K562 (cell line): ENCODE measurements at regions not wholly inside any gene's neighbourhood (a gene's known extent, or its start where the extent isn't known, plus 50 kb on each side); places are given as distances from the start of the nearest gene placed in this dataset.

ENCODE experiments used
- KDM5B ChIP-seq: fragments of 200-600 bp; sonication (generic); IDR thresholded peaks from 2 replicates; pipeline ENCODE4 v1.6.1; 2012; ENCODE audit warnings: low read depth, mild to moderate bottlenecking, moderate library complexity, low read length, control low read depth, inconsistent platforms; ENCODE audit not compliant: insufficient replicate concordance
- NFXL1 ChIP-seq: fragments of 450-650 bp; formaldehyde crosslinking; IDR thresholded peaks from 2 replicates; pipeline ENCODE4 v1.4.0; 2021; ENCODE audit warnings: mild to moderate bottlenecking
- PHF8 ChIP-seq: fragments of 200-600 bp; sonication (generic); IDR thresholded peaks from 2 replicates; pipeline ENCODE4 v1.6.1; 2012; ENCODE audit warnings: mixed run types, mild to moderate bottlenecking, inconsistent platforms, low read length, moderate library complexity, borderline replicate concordance
- SMARCE1 ChIP-seq: fragments of 450-650 bp; IDR thresholded peaks from 2 replicates; pipeline ENCODE4 v1.7.1; 2016; ENCODE audit warnings: mild to moderate bottlenecking
- TBP ChIP-seq: optimal IDR thresholded peaks from 2 replicates; pipeline ENCODE3; 2011; ENCODE audit warnings: low read depth, low read length, improper control_type of control experiment
- YBX1 ChIP-seq: fragments of 450-650 bp; IDR thresholded peaks from 2 replicates; pipeline ENCODE4 v1.7.1; 2016; ENCODE audit warnings: mild to moderate bottlenecking
- ZNF143 ChIP-seq: sonication (generic); formaldehyde crosslinking; IDR thresholded peaks from 2 replicates; pipeline ENCODE4 v1.9.0; 2022; ENCODE audit warnings: mild to moderate bottlenecking, missing genetic modification reagents
- ZSCAN29 ChIP-seq: fragments of 450-650 bp; IDR thresholded peaks from 2 replicates; pipeline ENCODE4 v1.6.1; 2017
- TF ChIP-seq, protein P1 (sequence below), 2 experiments: fragments of 450-650 bp in 1 of 2; sonication (generic) in 1 of 2; formaldehyde crosslinking in 1 of 2; IDR thresholded peaks in 1 of 2; conservative IDR thresholded peaks in 1 of 2; 2 replicates each; pipeline versions ENCODE4 v1.6.1 to v1.8.1; 2016 to 2023; ENCODE audit warnings: mild to moderate bottlenecking in 2 of 2, moderate library complexity in 2 of 2, inconsistent platforms in 1 of 2, missing genetic modification reagents in 1 of 2
- TF ChIP-seq, protein P2 (sequence below), 2 experiments: fragments of 450-650 bp; formaldehyde crosslinking in 1 of 2; IDR thresholded peaks; 2 replicates each; pipeline versions ENCODE4 v1.4.0 to v1.6.1; 2014 to 2020; ENCODE audit warnings: mild to moderate bottlenecking in 2 of 2, borderline replicate concordance in 1 of 2, low read depth in 1 of 2
- TF ChIP-seq, protein P3 (sequence below): fragments of 450-650 bp; IDR thresholded peaks from 2 replicates; pipeline ENCODE4 v1.6.1; 2016; ENCODE audit warnings: borderline replicate concordance
- TF ChIP-seq, protein P4 (sequence below), 3 experiments: IDR thresholded peaks in 2 of 3; conservative IDR thresholded peaks in 1 of 3; 2 replicates each; pipeline ENCODE4 v1.5.1; 2011 to 2012; ENCODE audit warnings: low read length in 3 of 3, mild to moderate bottlenecking in 3 of 3, control low read depth in 2 of 3, improper control_type of control experiment in 1 of 3, inconsistent platforms in 1 of 3, low read depth in 1 of 3, mixed read lengths in 1 of 3, moderate library complexity in 1 of 3; ENCODE audit not compliant: insufficient read depth in 2 of 3
- TF ChIP-seq, protein P5 (sequence below), 2 experiments: fragments of 450-650 bp in 1 of 2; sonication (generic) in 1 of 2; formaldehyde crosslinking; conservative IDR thresholded peaks; 2 replicates each; pipeline versions ENCODE4 v1.4.0 to v1.8.1; 2020 to 2022; ENCODE audit warnings: mild to moderate bottlenecking in 1 of 2, missing genetic modification reagents in 1 of 2

DNA sequence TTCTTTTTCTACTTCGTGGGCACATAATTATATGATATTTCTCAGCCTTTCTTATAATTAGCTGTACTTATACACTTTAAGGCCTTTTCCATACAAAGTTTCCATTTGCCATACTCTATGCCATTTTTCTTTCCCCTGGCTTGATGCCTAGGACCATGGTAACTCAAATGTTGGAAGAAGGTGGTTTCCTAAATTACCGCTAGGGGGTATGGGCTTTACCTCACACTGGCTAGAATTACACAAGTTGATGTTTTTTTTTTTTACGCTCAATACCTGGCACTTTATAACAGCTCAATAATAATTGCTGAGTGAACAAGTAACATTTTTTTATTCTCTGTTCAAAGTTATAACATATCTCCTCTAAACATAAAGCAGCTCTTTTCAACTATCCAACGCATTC is 306.8 kb upstream of the LRFN5 start:
- TF ChIP-seq, protein P1, sequence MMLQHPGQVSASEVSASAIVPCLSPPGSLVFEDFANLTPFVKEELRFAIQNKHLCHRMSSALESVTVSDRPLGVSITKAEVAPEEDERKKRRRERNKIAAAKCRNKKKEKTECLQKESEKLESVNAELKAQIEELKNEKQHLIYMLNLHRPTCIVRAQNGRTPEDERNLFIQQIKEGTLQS (IDR thresholded peaks at IDR 0.05) = no peak
- TF ChIP-seq, protein P1 (CRISPR knock-in tag; conservative IDR thresholded peaks at IDR 0.05) = no peak
- TF ChIP-seq, protein P2, sequence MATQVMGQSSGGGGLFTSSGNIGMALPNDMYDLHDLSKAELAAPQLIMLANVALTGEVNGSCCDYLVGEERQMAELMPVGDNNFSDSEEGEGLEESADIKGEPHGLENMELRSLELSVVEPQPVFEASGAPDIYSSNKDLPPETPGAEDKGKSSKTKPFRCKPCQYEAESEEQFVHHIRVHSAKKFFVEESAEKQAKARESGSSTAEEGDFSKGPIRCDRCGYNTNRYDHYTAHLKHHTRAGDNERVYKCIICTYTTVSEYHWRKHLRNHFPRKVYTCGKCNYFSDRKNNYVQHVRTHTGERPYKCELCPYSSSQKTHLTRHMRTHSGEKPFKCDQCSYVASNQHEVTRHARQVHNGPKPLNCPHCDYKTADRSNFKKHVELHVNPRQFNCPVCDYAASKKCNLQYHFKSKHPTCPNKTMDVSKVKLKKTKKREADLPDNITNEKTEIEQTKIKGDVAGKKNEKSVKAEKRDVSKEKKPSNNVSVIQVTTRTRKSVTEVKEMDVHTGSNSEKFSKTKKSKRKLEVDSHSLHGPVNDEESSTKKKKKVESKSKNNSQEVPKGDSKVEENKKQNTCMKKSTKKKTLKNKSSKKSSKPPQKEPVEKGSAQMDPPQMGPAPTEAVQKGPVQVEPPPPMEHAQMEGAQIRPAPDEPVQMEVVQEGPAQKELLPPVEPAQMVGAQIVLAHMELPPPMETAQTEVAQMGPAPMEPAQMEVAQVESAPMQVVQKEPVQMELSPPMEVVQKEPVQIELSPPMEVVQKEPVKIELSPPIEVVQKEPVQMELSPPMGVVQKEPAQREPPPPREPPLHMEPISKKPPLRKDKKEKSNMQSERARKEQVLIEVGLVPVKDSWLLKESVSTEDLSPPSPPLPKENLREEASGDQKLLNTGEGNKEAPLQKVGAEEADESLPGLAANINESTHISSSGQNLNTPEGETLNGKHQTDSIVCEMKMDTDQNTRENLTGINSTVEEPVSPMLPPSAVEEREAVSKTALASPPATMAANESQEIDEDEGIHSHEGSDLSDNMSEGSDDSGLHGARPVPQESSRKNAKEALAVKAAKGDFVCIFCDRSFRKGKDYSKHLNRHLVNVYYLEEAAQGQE (IDR thresholded peaks at IDR 0.05; ENCODE audit: borderline replicate concordance) = no peak
- TF ChIP-seq, protein P2 (CRISPR knock-in tag; IDR thresholded peaks at IDR 0.05; ENCODE audit: low read depth) = no peak
- TF ChIP-seq, protein P3, sequence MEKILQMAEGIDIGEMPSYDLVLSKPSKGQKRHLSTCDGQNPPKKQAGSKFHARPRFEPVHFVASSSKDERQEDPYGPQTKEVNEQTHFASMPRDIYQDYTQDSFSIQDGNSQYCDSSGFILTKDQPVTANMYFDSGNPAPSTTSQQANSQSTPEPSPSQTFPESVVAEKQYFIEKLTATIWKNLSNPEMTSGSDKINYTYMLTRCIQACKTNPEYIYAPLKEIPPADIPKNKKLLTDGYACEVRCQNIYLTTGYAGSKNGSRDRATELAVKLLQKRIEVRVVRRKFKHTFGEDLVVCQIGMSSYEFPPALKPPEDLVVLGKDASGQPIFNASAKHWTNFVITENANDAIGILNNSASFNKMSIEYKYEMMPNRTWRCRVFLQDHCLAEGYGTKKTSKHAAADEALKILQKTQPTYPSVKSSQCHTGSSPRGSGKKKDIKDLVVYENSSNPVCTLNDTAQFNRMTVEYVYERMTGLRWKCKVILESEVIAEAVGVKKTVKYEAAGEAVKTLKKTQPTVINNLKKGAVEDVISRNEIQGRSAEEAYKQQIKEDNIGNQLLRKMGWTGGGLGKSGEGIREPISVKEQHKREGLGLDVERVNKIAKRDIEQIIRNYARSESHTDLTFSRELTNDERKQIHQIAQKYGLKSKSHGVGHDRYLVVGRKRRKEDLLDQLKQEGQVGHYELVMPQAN = no peak
- TF ChIP-seq, protein P4, sequence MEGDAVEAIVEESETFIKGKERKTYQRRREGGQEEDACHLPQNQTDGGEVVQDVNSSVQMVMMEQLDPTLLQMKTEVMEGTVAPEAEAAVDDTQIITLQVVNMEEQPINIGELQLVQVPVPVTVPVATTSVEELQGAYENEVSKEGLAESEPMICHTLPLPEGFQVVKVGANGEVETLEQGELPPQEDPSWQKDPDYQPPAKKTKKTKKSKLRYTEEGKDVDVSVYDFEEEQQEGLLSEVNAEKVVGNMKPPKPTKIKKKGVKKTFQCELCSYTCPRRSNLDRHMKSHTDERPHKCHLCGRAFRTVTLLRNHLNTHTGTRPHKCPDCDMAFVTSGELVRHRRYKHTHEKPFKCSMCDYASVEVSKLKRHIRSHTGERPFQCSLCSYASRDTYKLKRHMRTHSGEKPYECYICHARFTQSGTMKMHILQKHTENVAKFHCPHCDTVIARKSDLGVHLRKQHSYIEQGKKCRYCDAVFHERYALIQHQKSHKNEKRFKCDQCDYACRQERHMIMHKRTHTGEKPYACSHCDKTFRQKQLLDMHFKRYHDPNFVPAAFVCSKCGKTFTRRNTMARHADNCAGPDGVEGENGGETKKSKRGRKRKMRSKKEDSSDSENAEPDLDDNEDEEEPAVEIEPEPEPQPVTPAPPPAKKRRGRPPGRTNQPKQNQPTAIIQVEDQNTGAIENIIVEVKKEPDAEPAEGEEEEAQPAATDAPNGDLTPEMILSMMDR (IDR thresholded peaks at IDR 0.05 in 2 of 3, conservative IDR thresholded peaks at IDR 0.05 in 1 of 3; ENCODE audit: insufficient read depth in 2 of 3, low read depth in 1 of 3, low read length in 3 of 3) = no peak
- no peak for TF ChIP-seq SMARCE1
- no peak for TF ChIP-seq YBX1
- TF ChIP-seq ZNF143 (CRISPR knock-in tag) = no peak
- TF ChIP-seq, protein P5, sequence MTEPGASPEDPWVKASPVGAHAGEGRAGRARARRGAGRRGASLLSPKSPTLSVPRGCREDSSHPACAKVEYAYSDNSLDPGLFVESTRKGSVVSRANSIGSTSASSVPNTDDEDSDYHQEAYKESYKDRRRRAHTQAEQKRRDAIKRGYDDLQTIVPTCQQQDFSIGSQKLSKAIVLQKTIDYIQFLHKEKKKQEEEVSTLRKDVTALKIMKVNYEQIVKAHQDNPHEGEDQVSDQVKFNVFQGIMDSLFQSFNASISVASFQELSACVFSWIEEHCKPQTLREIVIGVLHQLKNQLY (CRISPR knock-in tag; conservative IDR thresholded peaks at IDR 0.05) = no peak
- TF ChIP-seq NFXL1 = no peak
- TF ChIP-seq PHF8 = no peak
- no peak for TF ChIP-seq TBP
- TF ChIP-seq KDM5B = no peak
- no peak for TF ChIP-seq ZSCAN29
